ENCODE measurements at regions not wholly inside any gene's neighbourhood (a gene's known extent, or its start where the extent isn't known, plus 50 kb on each side); places are given as distances from the start of the nearest gene placed in this dataset.

GRCh38 chr3:151539599-151539998, 78.7 kb upstream of the IGSF10 start:
- no peaks in the 10 kb centered on the region for H3K9me3 ChIP-seq (ENCODE audit: control insufficient read depth in 4 of 4, insufficient read depth in 3 of 4, low read length in 3 of 4)
- peaks cover 0 to 27% (median 5%) of the 10 kb centered on the region in 5 donors for H3K4me1 ChIP-seq (ENCODE audit: control insufficient read depth in 5 of 5, insufficient read depth in 5 of 5, low read length in 5 of 5)
- WGBS, 2 donors = 82 to 84% methylated on average over 3 of the region's 3 CpGs
- no peaks in the 10 kb centered on the region for H3K27me3 ChIP-seq (ENCODE audit: control insufficient read depth in 3 of 3, insufficient read depth in 3 of 3, low read length in 2 of 3)
- DNase-seq = no peak
- no peak for ATAC-seq (ENCODE audit: insufficient read depth, low FRiP score)
- no peak overlapping the region for H3K4me3 ChIP-seq
- H3K27ac ChIP-seq (ENCODE audit: low read depth in 1 of 2, low read length in 1 of 2) = no peak overlapping the region
- TF ChIP-seq, protein P1, sequence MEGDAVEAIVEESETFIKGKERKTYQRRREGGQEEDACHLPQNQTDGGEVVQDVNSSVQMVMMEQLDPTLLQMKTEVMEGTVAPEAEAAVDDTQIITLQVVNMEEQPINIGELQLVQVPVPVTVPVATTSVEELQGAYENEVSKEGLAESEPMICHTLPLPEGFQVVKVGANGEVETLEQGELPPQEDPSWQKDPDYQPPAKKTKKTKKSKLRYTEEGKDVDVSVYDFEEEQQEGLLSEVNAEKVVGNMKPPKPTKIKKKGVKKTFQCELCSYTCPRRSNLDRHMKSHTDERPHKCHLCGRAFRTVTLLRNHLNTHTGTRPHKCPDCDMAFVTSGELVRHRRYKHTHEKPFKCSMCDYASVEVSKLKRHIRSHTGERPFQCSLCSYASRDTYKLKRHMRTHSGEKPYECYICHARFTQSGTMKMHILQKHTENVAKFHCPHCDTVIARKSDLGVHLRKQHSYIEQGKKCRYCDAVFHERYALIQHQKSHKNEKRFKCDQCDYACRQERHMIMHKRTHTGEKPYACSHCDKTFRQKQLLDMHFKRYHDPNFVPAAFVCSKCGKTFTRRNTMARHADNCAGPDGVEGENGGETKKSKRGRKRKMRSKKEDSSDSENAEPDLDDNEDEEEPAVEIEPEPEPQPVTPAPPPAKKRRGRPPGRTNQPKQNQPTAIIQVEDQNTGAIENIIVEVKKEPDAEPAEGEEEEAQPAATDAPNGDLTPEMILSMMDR (IDR thresholded peaks at IDR 0.05; ENCODE audit: control extremely low read depth, extremely low read depth) = no peak
- no peaks in the 10 kb centered on the region for H3K36me3 ChIP-seq (ENCODE audit: control insufficient read depth in 4 of 4, insufficient read depth in 4 of 4, low read length in 4 of 4)
- H3K9ac ChIP-seq (ENCODE audit: insufficient read depth in 1 of 2, low read length in 2 of 2) = no peak overlapping the region

DNA sequence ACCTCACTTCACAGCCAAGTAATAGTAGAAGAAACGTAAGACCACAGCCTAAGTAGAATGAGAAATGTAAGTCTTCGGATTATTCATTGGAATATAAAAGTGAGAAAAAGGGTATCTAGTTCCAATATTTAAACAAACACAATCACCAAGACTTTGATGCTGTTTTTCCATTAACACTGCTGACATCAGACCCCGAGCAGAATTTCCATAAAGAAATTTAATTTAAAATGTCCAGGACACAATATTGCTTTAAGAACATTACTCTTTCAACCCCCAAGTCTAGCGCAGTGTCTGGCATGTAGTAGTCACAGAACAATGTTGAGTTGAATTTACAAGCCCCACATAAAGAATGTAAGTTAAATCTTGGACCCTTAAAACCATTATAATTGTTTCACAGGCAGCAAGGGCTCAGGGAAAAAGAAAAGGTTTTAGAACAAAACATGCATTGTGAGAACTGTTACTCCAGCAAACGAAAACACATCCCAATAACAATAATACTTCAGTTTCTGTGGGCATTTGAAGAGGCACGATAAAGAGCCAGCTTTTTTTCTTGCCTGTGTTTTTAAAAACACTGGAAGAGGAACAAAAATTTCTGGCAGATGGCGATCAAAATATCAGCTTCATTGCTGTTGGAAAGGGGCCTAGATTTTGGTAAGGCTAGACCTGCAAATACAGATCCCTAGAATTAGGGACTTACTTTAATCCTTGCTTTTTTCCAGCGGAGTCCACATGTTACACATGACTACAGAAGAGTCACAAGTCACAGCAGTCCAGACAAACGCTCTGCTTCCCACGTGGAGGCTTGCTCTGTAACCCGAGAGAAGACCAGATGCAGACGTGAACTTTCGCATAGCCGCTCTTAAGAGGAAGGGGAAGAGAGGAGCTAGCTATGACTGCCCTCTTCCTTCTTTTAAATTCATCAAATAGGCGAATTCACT, 77.9 kb upstream of the IGSF10 start:
- H3K36me3 ChIP-seq (ENCODE audit: control insufficient read depth in 4 of 4, insufficient read depth in 4 of 4, low read length in 4 of 4) = no peaks in the 10 kb centered on the region
- ATAC-seq (ENCODE audit: insufficient read depth, low FRiP score) (no peak), DNase-seq (peak; percentile 34 to 78 (median 70))
- TF ChIP-seq, protein P1 (IDR thresholded peaks at IDR 0.05; ENCODE audit: control extremely low read depth, extremely low read depth) = no peak
- no peak overlapping the region for H3K4me3 ChIP-seq
- no peak overlapping the region for H3K9ac ChIP-seq (ENCODE audit: insufficient read depth in 1 of 2, low read length in 2 of 2)
- H3K4me1 ChIP-seq (ENCODE audit: control insufficient read depth in 5 of 5, insufficient read depth in 5 of 5, low read length in 5 of 5) = peaks cover 0 to 27% (median 5%) of the 10 kb centered on the region in 5 donors
- no peaks in the 10 kb centered on the region for H3K9me3 ChIP-seq (ENCODE audit: control insufficient read depth in 4 of 4, insufficient read depth in 3 of 4, low read length in 3 of 4)
- H3K27me3 ChIP-seq (ENCODE audit: control insufficient read depth in 3 of 3, insufficient read depth in 3 of 3, low read length in 2 of 3) = no peaks in the 10 kb centered on the region
- WGBS, 2 donors = 51 to 62% methylated on average over 15 of the region's 15 CpGs
- H3K27ac ChIP-seq (ENCODE audit: low read depth in 1 of 2, low read length in 1 of 2) = peak overlapping the region in 1 of 2 donors; percentile 20

GRCh38 chr3:151537726-151538125, 76.9 kb upstream of the IGSF10 start:
- H3K36me3 ChIP-seq (ENCODE audit: control insufficient read depth in 4 of 4, insufficient read depth in 4 of 4, low read length in 4 of 4) = no peaks in the 10 kb centered on the region
- no peaks in the 10 kb centered on the region for H3K27me3 ChIP-seq (ENCODE audit: control insufficient read depth in 3 of 3, insufficient read depth in 3 of 3, low read length in 2 of 3)
- ATAC-seq (ENCODE audit: insufficient read depth, low FRiP score) = no peak
- H3K9me3 ChIP-seq (ENCODE audit: control insufficient read depth in 4 of 4, insufficient read depth in 3 of 4, low read length in 3 of 4) = no peaks in the 10 kb centered on the region
- H3K27ac ChIP-seq (ENCODE audit: low read depth in 1 of 2, low read length in 1 of 2) = no peak overlapping the region
- TF ChIP-seq, protein P1 (IDR thresholded peaks at IDR 0.05; ENCODE audit: control extremely low read depth, extremely low read depth) = no peak
- no peak overlapping the region for H3K9ac ChIP-seq (ENCODE audit: insufficient read depth in 1 of 2, low read length in 2 of 2)
- no peak for DNase-seq
- peaks cover 0 to 27% (median 5%) of the 10 kb centered on the region in 5 donors for H3K4me1 ChIP-seq (ENCODE audit: control insufficient read depth in 5 of 5, insufficient read depth in 5 of 5, low read length in 5 of 5)
- WGBS, 2 donors = 52 to 70% methylated on average over 3 of the region's 3 CpGs
- H3K4me3 ChIP-seq = no peak overlapping the region

Data from lung (tissue), 11 donors.